ENCODE measurements at regions not wholly inside any gene's neighbourhood (a gene's known extent, or its start where the extent isn't known, plus 50 kb on each side); places are given as distances from the start of the nearest gene placed in this dataset.

GRCh38 chr2:120642646-120643045 is 93.0 kb upstream of the GLI2 start:
- TF ChIP-seq CTCF (IDR thresholded peaks at IDR 0.05 in 4 of 5, conservative IDR thresholded peaks at IDR 0.05 in 1 of 5) (no peak), POLR2A (IDR thresholded peaks at IDR 0.05) (no peak)
